OCI-LY3 (cell line): ENCODE measurements at regions not wholly inside any gene's neighbourhood (a gene's known extent, or its start where the extent isn't known, plus 50 kb on each side); places are given as distances from the start of the nearest gene placed in this dataset.

ENCODE experiments used
- H2AFZ ChIP-seq: fragments of 200-600, 300-600 bp; shearing (Covaris generic); 2 replicates; pipeline ENCODE4 v1.6.0; 2014; ENCODE audit warnings: antibody characterized with exemption, low read depth, low read length
- H3K27ac ChIP-seq: fragments of 200-600, 300-600 bp; sonication (generic); 2 replicates; pipeline ENCODE4 v1.5.1; 2014; ENCODE audit warnings: mild to moderate bottlenecking, low read length, moderate library complexity, mixed read lengths
- H3K27me3 ChIP-seq: fragments of 200-600, 300-600 bp; sonication (generic); 2 replicates; pipeline ENCODE4 v1.6.1; 2014; ENCODE audit warnings: low read depth, low read length, mixed read lengths
- H3K36me3 ChIP-seq: fragments of 200-600, 300-600 bp; sonication (generic); replicated peaks from 2 replicates; pipeline ENCODE3; 2014; ENCODE audit warnings: low read depth, low read length, mixed read lengths
- H3K4me1 ChIP-seq: fragments of 300-600, 200-600 bp; sonication (generic); 2 replicates; pipeline ENCODE4 v1.6.1; 2014; ENCODE audit warnings: low read length, mixed read lengths
- H3K4me2 ChIP-seq: fragments of 200-600, 300-600 bp; sonication (generic); 2 replicates; pipeline ENCODE4 v1.6.1; 2014; ENCODE audit warnings: low read length, mixed read lengths
- H3K4me3 ChIP-seq: fragments of 300-600, 200-600 bp; sonication (generic); 2 replicates; pipeline ENCODE4 v1.5.1; 2014; ENCODE audit warnings: antibody characterized with exemption, mild to moderate bottlenecking, low read length, moderate library complexity
- H3K79me2 ChIP-seq: fragments of 300-600, 200-600 bp; shearing (Covaris generic); 2 replicates; pipeline ENCODE4 v1.6.1; 2014; ENCODE audit warnings: mild to moderate bottlenecking, low read length, mixed read lengths
- H3K9ac ChIP-seq: fragments of 300-600, 200-600 bp; shearing (Covaris generic); 2 replicates; pipeline ENCODE4 v1.6.0; 2014; ENCODE audit warnings: mild to moderate bottlenecking, low read length, moderate library complexity
- H3K9me3 ChIP-seq: fragments of 200-600, 300-600 bp; shearing (Covaris generic); 2 replicates; pipeline ENCODE4 v1.6.1; 2014; ENCODE audit warnings: low read length, mixed read lengths; ENCODE audit not compliant: insufficient read depth
- H4K20me1 ChIP-seq: fragments of 200-600, 300-600 bp; sonication (generic); 2 replicates; pipeline ENCODE4 v1.6.1; 2016; ENCODE audit warnings: low read length, mixed read lengths; ENCODE audit not compliant: insufficient read depth
- CTCF ChIP-seq: fragments of 200-600, 300-600 bp; sonication (generic); IDR thresholded peaks from 2 replicates; pipeline ENCODE4 v1.5.1; 2014; ENCODE audit warnings: antibody characterized with exemption, low read length, low read depth
- EZH2phosphoT487 ChIP-seq: fragments of 200-600 bp; shearing (Covaris generic); IDR thresholded peaks from 2 replicates; pipeline ENCODE4 v1.6.1; 2018; ENCODE audit warnings: antibody characterized with exemption, mixed run types, low read depth

DNA sequence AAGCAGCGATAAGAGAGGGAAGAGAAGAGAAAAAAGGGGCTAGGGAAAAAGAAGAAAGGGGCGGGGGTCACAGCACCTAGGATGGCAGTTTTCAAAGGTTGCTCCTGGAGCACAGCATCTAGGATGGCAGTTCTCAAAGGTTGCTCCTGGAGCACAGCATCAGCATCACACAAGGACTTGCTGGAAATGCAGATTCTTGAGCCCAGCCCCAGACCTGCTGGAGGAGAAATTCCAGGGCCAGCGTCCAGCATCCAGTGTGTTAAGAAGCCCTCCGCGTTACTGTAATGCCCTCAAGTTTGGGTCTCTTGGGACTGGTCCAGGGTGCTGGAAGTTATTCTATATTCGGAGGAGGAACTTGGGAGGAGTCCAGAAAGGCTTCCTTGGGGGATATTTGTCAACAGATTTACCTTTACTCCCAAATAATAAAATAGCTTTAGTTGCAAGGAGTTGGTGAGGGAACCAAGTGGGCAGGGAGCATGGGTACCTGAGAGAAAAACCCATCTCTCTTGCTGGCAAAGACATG lies 519.4 kb downstream of the SHQ1 start:
- Histone ChIP-seq H3K36me3 (no peaks in the 10 kb centered on the region), H3K4me3 (no peak overlapping the region), H2AFZ (no peak overlapping the region), H3K4me2 (no peak overlapping the region), H3K27ac (no peak overlapping the region), H3K79me2 (no peaks in the 10 kb centered on the region), H3K4me1 (no peaks in the 10 kb centered on the region), H3K9ac (no peak overlapping the region), H3K9me3 (no peaks in the 10 kb centered on the region), H4K20me1 (no peaks in the 10 kb centered on the region), H3K27me3 (peaks cover 82% of the 10 kb centered on the region)
- TF ChIP-seq EZH2phosphoT487 (no peak), CTCF (no peak)

GRCh38 chr3:72327008-72327407 lies 521.2 kb downstream of the SHQ1 start:
- TF ChIP-seq CTCF (no peak), EZH2phosphoT487 (no peak)
- H4K20me1 ChIP-seq, result no peaks in the 10 kb centered on the region
- H3K4me2 ChIP-seq, result no peak overlapping the region
- no peak overlapping the region for H3K9ac ChIP-seq
- no peak overlapping the region for H3K27ac ChIP-seq
- H3K4me3 ChIP-seq, result no peak overlapping the region
- H3K4me1 ChIP-seq, result no peaks in the 10 kb centered on the region
- H2AFZ ChIP-seq, result no peak overlapping the region
- no peaks in the 10 kb centered on the region for H3K36me3 ChIP-seq
- peaks cover 73% of the 10 kb centered on the region for H3K27me3 ChIP-seq
- H3K9me3 ChIP-seq, result no peaks in the 10 kb centered on the region
- H3K79me2 ChIP-seq, result no peaks in the 10 kb centered on the region

GRCh38 chr3:72324253-72324811 lies 523.9 kb downstream of the SHQ1 start:
- H3K27ac ChIP-seq, result no peak overlapping the region
- H3K4me1 ChIP-seq, result no peaks in the 10 kb centered on the region
- H3K36me3 ChIP-seq, result no peaks in the 10 kb centered on the region
- H3K9me3 ChIP-seq, result no peaks in the 10 kb centered on the region
- H3K4me3 ChIP-seq, result no peak overlapping the region
- H4K20me1 ChIP-seq, result no peaks in the 10 kb centered on the region
- peaks cover 56% of the 10 kb centered on the region for H3K27me3 ChIP-seq
- no peaks in the 10 kb centered on the region for H3K79me2 ChIP-seq
- no peak overlapping the region for H3K4me2 ChIP-seq
- H2AFZ ChIP-seq, result no peak overlapping the region
- no peak overlapping the region for H3K9ac ChIP-seq
- TF ChIP-seq EZH2phosphoT487 (no peak), CTCF (no peak)

- no peaks in the 10 kb centered on the region for H4K20me1 ChIP-seq
- H3K9ac ChIP-seq, result no peak overlapping the region
- H3K4me3 ChIP-seq, result no peak overlapping the region
- H3K27me3 ChIP-seq, result peaks cover 50% of the 10 kb centered on the region
- no peaks in the 10 kb centered on the region for H3K9me3 ChIP-seq
- H2AFZ ChIP-seq, result no peak overlapping the region
- H3K4me2 ChIP-seq, result no peak overlapping the region
- no peaks in the 10 kb centered on the region for H3K4me1 ChIP-seq
- no peaks in the 10 kb centered on the region for H3K79me2 ChIP-seq
- H3K36me3 ChIP-seq, result no peaks in the 10 kb centered on the region
- no peak overlapping the region for H3K27ac ChIP-seq
- TF ChIP-seq EZH2phosphoT487, result no peak
These were observed 524.5 kb downstream of the SHQ1 start for GRCh38 chr3:72323773-72324172.
